Astrocyte of the hippocampus (primary cell): ENCODE measurements at regions not wholly inside any gene's neighbourhood (a gene's known extent, or its start where the extent isn't known, plus 50 kb on each side); places are given as distances from the start of the nearest gene placed in this dataset.
A peak's percentile ranks its signal among the peaks of the same experiment; 100 is the strongest.

Experiments used
- DNase-seq: peaks from one replicate; pipeline ENCODE4 v3.0.0; 2011; ENCODE audit warnings: low read depth, low spot score

GRCh38 chr5:111676926-111677415 is 80.0 kb downstream of the NREP start:
- no peak for DNase-seq

DNA sequence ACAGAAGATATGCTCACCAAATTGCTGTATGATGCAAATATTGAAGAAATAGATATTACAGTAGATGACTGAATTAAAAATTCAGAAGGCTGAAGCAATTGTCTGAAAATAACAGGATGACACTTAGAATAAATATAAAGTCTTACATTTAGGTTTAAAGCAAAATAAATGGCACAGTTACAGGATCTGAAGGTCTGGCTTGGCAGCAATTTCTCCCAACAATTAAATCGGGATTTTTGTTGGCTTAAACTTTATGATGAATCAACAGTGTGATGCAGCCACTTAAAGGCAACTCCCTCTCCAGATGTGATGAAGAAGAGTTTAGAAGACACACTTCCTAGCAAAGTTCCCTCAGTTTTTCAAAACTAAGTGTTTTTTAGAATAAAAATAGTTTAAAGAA is 80.5 kb downstream of the NREP start:
- DNase-seq, result peak; percentile 8

GRCh38 chr5:111675201-111675934 is 81.6 kb downstream of the NREP start:
- no peak for DNase-seq

DNA sequence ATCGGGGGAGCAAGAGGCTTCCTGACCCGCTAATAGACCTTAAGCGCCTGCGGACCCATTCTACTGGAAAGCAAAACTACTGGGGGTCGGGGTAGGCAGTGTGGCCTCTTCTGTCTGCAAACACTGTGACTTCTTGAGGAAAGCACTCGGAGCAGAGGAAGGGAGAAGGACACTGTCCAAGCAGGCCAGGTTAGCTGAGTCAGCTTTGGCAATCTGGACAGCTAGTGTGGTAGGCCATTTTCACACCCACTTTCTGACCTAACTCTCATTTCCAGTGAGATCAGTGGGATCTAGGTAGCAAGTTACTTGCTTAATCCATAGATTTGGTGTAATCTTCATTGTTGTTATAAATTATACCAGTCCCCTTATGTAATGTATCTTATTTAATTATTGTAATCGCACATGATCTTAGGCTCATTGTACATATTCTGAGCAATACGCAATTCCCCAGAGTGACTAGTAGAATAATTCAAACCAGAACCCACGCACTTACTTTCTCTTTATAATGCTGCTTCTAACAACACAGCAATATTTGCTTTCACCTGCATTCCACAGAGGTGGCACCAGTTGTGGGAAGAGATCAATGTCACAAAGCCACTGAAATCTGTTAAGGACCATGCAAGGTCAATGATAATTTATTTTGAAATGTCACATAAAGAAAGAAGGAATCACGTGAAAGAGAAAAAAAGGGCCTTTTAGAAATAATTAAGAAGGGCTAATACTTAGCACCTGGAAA is 82.9 kb downstream of the NREP start:
- no peak for DNase-seq

DNA sequence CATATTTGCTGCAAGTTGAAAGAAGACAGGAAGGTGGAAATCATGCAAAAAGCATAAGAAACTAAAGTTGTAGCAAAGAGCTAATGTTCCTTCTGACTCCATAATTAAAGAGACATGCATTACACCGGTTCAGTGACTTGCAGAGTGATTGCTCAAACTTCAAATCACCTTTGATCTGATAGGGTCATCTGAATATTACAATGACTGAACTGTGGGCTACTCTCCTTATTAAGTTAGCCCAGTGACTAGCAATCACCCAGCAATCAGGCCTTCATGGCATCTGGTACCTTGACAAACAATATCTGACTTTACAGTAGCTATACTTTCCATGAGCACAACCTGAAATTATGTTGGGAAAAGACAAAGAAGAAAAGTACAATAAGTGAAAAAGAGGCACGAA is 84.9 kb downstream of the NREP start:
- DNase-seq, result no peak

DNA sequence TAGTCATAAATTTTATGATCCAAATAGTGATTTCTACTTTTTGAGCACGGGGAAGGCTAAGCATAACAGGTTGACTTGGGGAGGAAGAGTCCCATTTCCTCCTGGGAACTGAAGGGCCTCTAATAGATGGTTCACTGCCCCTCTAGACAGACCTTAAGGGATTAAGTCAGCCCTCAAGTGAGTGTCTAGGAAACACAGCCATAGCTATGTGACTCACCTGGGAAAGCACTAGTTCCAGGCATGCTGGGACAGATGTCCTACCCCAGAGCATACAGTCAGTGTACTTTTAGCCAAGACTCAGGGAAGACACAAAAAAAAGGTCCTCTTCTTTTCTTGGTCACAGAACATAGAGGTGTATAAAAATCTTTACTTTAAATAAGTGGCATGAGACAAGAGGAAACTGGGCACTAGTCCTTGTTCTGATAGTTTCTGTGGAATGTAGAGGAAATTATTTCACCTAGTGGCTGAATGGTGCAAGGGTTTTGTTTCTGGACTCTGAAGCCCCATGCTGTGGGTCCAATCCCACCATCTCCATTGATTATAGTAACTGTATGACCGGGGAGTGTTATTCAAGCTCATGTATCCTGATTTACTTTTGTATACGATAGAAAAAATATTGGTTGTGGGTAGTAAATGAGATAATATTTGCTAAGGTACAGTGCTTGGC is 86.0 kb downstream of the NREP start:
- DNase-seq, result peak; percentile 13

- no peak for DNase-seq
Measured at GRCh38 chr5:111668477-111669414, 88.2 kb downstream of the NREP start.

DNA sequence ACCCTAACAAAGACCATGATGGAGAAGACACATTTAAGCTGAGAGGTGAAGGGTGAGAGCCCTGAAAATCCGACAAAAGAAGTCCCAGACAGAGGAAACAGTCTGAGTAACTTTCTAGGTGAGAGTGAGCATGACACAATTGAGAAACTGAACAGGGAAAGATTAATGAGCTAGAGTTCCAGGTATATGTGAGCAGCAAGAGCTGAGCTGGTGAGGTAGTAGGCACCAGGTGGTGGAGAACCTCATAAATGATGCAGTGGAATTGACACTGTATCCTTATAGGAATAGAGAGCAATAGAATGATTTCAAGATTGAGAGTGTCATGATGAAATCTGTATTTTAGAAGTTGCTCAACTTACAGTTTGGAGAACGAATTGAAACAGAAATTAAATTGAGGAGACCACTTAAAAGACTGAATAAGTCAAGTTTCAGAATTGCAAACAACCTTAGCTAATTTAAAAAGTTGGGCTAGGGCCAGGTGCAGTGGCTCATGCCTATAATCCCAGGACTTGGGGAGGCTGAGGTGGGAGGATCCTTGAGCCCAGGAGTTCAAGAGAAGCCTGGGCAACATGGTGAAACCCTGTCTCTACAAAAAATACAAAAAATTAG is 89.8 kb downstream of the NREP start:
- no peak for DNase-seq

GRCh38 chr5:111656580-111656979 is 100.4 kb downstream of the NREP start:
- DNase-seq, result no peak

- DNase-seq, result peak; percentile 69
Measured at GRCh38 chr5:111655169-111655924, 101.6 kb downstream of the NREP start.

DNA sequence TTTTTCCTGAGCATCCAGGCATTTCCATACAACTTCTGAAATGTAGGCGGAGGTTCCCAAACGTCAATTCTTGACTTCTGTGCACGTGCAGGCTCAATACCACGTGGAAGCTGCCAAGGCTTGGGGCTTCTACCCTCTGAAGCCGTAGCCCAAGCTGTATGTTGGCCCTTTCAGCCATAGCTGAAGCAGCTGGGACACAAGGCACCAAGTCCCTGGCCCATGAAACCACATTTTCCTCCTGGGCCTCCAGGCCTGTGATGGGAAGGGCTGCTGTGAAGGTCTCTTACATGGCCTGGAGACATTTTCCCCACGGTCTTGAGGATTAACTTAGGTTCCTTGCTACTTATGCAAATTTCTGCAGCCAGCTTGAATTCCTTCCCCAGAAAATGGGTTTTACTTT is 103.6 kb downstream of the NREP start:
- DNase-seq, result no peak

DNA sequence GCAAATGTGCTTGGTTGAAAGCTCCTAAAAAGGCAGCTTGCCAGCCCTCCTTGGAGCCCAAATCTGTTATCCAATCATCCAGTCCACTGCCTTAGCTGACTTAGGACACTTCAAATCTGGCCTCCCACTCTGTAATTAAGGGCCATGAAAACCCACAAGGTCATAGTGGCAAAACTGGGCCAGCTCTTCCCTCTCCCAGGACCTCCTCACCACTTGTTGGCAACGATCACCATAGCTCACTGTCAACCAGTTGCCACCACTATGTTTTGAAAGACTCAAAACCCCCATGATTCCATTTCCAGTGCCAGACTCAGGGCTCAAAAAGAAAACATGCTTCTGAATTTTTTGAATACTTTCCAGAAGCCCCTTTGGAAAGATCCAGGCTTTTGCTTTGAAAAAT is 107.5 kb downstream of the NREP start:
- peak; percentile 46 for DNase-seq

DNA sequence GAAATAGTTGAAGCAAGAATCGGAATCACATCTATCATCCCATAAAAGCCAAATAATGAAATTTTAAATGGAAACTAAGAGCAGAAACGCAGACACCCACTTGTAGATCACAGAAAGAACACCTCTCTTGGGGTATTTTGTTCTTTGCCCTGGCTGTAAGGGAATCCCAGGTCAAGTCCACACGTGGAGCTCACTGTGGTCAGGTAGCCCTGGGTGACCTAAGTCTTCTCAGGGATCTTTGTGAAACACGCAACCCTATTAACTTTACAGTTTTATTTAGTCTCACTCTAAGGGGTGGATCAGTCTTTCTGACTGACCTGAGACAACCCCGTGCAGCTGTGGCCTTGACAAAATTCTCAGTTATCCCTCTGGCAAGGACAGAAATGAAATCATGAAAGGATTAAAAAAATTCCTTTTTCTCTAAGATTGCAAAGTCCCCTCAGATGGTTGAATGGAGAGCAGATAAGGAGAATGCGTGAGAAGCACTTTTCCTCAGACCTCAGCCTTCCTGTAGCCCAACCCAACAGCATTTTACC is 111.6 kb downstream of the NREP start:
- no peak for DNase-seq

GRCh38 chr5:111643499-111643898 is 113.5 kb downstream of the NREP start:
- no peak for DNase-seq

GRCh38 chr5:111641533-111642233 is 115.3 kb downstream of the NREP start:
- DNase-seq, result peak; percentile 8

DNA sequence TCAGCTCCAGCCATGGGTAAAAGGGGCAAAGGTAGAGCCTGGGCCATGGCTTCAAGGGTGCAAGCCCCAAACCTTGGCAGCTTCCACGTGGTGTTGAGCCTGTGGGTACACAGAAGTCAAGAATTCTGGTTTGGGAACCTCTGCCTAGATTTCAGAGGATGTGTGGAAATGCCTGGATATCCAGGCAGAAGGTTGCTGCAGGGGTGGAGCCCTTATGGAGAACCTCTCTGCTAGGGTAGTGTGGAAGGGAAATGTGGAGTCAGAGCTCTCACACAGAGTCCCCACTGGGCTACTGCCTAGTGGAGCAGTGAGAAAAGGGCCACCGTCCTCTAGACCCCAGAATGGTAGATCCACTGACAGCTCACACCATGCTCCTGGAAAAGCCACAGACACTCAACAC is 117.1 kb downstream of the NREP start:
- no peak for DNase-seq

DNA sequence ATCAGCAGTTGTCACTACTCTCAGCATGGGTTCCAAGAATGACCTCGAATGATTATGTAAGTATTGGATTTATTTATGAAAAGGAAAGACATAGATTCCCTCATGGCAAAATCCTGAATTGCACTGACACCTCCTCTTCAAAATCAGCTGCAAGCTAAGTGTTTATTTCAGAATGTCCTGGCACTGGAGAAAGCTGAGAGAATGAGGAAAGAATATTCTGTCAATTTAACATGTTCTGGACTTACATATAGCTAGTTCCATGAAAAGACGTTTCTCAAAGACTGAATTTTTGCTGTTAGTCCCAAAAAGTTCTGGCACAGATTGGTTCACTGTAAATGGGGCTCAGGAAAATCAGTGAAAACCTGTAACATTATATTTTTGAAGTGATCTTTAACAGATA is 120.3 kb downstream of the NREP start:
- DNase-seq, result no peak

DNA sequence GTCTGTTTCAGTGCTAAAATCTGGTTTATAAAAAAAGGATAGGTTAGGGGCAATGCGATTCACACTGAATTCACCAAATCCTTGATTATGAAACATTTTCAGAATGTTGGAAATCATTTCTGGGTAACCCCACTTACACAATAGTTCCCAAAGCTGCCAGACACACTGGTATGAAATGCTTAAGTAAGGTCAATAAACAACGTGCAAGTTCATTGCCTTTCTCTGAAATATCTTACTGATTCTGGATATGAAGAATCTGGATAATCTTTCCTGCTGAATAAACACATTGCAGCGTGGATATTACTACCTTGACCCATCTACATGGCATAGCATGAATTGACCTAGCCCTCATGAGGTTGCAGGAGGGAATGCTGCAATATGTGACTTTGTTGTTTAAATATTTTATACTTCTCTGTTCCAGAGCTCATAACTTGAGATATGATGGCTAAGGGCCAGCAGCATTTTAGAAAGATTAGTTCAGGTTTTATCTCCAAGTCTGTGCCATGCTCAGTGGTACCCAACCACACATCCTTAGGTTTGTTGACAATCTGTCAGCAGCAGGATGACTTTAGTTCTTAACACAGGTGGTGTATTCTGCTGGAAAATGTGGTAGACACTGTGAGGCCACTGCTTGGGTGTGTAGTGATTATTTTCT is 121.0 kb downstream of the NREP start:
- no peak for DNase-seq
